Skeletal muscle cell (primary cell): ENCODE measurements at regions not wholly inside any gene's neighbourhood (a gene's known extent, or its start where the extent isn't known, plus 50 kb on each side); places are given as distances from the start of the nearest gene placed in this dataset.
A peak's percentile ranks its signal among the peaks of the same experiment; 100 is the strongest.
"Not testable (repeated sequence)": the region's sequence is repeated elsewhere in the genome, so short reads cannot be mapped to it uniquely, and the experiment has no call there.

Experiments used
- DNase-seq: peaks from one replicate; pipeline ENCODE4 v3.0.0-alpha.2; 2010; ENCODE audit warnings: low read depth
- H3K4me3 ChIP-seq: 2 replicates; pipeline ENCODE4 v1.5.1; 2011; ENCODE audit warnings: low read depth, mild to moderate bottlenecking, control low read depth, low read length, moderate library complexity

DNA sequence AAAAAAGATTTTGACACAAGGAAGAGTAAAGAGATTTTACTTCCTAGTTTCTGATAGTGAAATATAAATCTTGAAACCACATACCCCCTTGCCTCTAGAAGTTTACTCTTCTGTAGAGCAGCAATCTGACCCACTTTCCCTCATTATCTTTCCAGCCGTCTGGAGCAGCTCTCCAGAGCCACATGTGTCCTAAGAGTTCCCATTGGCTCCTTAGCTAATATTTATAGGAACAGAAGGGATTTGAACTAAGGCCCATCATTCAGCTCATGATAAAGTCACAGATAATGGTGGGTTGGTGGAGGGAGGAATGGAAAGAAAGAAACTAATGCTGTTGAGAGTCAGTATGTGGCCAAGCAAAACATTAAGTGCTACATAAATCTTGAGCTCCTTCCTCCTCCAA is 121.8 kb downstream of the INHBA start:
- DNase-seq: no peak
- no peak overlapping the region for H3K4me3 ChIP-seq

DNA sequence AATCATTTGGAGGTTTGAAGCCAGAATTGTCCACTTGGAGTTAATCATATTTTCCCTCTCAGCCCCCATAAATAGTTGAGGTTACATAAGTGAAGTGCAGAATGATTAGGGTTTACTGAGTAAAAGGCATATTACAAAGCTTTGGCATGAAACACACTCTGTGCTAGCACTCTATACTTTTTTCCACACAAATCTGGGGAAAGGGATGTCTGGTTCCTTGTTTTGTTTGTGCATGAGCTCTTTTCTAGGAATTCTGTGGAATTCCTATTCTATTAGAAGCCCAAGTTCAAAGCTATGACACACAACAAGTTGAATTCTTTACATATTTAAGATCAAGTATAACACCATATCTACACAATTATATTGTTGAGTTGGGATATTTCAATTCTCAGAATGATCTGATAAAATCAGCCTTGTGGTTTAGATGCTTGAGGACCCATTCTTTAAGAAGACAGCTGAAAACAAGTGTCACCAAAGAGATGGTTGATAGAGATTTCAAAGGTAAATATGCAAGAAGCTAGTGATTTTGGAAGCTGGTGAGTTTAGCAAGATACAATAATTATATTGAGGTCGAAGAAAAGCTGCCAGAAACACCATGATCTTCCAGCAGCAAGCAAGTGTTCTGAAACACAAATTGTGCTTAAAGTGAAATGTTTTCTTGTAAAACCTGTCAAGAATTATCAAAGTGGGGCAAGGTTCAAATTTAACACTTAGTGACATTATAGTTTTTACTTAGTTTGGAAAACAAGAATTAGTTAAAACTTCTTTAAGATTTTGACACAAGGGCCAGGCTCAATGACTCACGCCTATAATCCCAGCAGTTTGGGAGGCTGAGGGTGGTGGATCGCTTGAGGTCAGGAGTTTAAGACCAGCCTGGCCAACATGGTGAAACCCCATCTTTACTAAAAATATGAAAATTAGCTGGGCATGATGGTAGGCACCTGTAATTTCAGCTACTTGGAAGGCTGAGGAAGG is 122.6 kb downstream of the INHBA start:
- DNase-seq: peak; percentile 62
- no peak overlapping the region for H3K4me3 ChIP-seq

DNA sequence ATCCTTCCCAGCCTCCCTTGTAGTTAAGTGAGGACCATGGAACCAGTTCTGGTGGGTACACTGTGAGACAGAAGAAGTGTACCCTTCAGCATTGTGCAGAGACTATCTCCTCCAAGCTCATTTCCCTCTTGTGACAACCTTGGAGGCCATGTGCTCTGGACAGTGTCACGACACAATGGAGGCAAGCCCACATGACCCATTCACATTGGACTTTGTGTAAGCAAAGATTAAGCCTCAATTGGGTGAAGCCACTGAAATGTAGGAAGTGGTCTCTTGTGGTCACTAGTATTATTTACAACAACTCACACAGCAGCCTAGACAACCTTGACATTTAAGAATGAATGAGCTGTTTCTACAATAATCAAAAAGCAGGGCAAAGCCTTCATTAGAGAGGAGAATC is 124.2 kb downstream of the INHBA start:
- H3K4me3 ChIP-seq: no peak overlapping the region
- no peak for DNase-seq

DNA sequence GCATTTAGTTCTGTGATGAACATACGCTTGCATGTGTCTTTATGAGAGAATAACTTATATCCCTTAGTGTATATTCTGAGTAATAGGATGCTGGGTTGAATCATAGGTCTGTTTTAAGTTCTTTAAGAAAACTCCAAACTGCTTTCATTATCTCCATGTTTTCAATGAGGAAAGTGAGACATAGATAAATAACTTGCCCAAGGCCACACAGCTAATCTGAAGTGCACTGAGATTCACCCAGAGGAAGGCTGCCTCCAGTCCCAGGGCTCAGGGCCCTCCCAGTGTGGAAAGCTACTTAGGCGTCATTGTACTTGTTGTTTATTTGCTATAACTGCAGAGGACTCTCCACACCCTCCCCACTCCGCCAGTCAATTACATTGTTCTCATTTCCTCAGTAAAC is 126.7 kb downstream of the INHBA start:
- H3K4me3 ChIP-seq: no peak overlapping the region
- no peak for DNase-seq

DNA sequence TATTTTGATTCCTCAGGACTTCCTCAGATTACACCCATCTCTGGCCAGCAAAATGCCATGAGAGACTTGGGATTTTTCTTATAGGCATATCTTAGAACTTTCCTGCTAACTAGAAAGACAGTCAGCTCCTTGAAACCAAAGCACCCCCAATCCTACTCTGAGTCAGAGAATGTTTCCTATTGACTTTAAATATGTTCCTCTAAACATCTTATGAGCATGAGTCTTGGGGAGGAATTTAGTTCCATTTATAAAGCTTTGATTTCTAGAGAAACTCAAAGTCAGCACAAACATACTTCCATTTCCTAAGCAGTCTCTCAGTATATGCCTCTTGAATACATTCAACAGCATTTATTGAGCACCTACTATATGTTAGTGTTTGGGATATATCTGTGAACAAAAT is 128.5 kb downstream of the INHBA start:
- no peak for DNase-seq
- no peak overlapping the region for H3K4me3 ChIP-seq

DNA sequence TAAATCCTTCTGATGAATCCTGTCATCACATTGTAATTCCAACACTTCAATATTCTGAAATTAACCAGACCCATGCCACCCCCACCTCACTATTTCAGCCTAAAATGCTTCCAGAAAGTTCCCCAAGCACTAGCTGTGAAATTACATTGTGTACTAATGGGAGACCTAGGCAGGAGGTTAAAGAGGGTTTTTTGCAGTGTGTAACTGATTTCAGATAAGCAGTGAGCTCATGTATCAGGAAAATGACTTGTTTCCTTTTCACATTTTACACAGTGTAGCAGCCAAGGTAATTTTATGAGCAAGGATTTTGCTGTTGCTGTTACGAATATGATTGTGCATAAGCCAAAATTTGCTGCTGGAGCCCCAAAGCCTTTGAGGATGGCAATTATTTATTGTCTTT is 129.0 kb downstream of the INHBA start:
- H3K4me3 ChIP-seq: no peak overlapping the region
- no peak for DNase-seq

DNA sequence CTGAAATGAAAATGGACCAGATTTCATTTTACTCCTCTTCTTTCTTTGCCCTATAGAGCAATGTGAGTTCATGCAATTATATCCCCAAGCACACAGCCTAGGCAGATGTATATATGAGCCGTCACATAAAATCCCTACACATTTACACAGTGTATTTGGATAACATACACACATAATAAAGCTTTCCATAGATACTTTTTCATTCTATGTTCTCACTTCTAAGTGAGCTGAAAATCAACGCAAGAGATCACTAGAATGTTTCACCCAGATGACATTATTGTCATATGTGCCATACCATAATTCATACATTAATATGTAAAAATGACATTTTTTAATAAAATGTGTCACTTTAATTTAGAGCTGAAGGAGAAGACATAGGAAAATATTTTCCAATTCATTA is 129.4 kb downstream of the INHBA start:
- no peak for DNase-seq
- H3K4me3 ChIP-seq: no peak overlapping the region

DNA sequence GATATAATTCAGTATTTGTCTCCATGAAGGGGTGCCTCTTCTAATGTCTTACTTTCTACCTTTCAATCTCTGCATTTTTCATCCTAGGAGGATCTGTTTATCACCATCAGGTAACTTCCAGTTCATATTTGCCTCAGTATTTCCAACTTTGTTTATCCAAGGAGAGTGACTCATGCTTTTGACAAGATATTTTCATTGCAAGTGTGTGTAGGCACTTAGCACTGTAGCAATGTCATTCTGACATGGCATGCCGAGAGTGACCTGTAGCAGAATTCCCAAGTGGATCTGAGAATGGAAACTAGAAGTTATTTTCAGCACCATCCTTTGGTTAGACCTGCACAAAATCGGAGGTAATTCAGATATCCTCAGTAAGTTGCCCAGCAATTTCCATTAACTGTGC is 129.9 kb downstream of the INHBA start:
- H3K4me3 ChIP-seq: no peak overlapping the region
- DNase-seq: peak; percentile 14

DNA sequence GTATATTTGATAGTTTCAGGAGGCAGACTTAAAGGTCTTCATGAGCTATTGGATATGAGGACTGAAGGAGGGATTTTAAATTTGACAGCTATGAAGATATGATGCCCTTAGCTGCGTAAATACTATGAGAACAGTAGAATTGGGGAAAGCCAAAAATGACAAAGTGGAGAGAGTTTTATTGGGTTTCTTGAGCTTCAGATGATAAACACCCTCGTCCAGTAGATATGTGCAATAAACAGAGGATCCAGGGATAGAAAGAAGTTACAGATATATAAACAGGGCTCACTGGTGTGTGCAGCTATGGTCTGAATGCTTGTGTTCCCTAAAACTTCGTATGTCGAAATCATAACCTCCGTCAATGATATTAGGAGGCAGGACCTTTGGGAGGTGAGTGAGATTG is 131.3 kb downstream of the INHBA start:
- H3K4me3 ChIP-seq: no peak overlapping the region
- no peak for DNase-seq

DNA sequence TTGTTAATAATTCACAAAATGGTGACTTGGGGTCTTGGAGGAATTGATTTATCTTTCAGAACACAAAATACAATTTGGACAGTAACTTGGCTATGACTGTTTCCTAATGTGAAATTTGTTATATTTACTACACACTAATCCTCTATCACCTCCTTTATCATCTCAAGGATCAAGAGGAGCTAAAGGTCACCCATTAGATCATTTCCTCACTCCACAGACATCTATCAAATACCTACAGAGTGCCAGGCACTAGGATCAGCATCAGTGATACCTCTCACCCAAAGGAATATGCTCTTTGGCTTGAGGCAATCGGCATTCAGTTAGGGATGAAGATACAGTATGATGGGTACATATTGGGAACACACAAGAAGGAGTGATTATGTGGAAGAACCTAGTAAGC is 132.1 kb downstream of the INHBA start:
- DNase-seq: no peak
- H3K4me3 ChIP-seq: no peak overlapping the region

DNA sequence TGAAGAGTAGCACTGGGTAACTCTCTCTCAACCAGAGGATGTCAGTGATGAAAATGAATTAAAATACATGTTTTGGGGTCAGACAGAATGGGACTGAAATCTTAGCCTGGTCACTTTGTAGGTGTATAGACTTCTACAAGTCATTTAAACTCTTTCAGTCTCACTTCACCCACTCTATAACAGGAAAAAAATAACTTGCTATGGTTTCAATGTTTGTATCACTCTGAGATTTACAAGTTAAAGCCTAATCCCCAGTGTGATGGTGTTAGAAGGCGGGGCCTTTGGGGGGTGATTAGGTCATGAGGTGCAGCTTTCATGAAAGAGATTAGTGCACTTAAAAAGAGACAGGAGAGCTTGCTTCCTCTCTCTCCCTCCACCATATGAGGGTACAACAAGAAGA is 134.8 kb downstream of the INHBA start:
- H3K4me3 ChIP-seq: no peak overlapping the region
- DNase-seq: no peak

DNA sequence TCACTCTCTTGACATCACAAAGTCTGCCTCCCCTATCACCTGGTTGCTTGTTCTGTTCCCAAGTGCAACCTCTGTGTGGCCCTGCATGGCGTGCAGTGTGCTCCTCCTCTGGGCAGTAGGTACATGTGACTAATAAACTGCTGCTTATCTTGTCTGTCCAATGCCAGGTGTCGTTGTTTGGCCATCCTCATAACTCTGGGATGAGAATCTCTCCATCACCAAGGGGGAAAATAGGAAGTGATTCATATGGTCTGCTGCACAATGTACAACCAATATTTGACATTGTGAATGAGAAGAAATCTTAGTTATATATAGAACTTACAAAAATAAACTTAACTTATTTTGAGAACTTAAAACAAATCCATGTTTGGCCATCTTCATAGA is 135.2 kb downstream of the INHBA start:
- peak; percentile 12 for DNase-seq
- no peak overlapping the region for H3K4me3 ChIP-seq

DNA sequence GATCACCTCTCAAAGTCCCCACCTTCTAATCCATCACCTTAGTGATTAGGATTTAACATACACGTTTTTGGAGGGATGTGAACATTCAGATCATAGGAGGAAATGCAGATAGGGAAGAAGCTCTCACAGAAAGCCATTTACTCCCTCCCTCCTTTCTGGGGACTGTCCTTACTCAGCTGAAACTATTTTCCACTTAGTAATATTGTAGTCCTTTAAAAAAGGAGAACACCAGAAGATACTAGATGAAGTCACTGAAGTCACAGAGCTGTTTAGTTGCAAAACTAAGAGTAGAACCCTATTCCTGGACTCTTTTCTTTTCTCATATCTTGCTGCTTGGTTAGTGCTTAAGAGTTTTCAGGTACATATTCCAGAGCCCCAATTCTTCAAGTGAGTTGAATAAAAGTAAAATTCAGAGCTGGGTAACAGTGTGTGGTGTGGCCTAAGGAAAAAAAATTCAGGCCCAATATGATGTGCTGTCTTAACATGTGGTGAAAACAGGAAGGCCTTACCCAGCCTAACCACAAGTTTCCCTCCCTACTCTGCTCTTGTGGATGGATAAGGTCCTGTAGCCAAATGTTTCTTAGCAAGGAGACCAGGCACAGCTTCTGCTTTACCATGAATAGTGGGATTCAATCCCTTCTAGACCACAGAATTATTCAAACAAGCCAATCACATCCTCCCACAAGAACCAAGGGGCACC is 135.7 kb downstream of the INHBA start:
- no peak overlapping the region for H3K4me3 ChIP-seq
- DNase-seq: no peak

DNA sequence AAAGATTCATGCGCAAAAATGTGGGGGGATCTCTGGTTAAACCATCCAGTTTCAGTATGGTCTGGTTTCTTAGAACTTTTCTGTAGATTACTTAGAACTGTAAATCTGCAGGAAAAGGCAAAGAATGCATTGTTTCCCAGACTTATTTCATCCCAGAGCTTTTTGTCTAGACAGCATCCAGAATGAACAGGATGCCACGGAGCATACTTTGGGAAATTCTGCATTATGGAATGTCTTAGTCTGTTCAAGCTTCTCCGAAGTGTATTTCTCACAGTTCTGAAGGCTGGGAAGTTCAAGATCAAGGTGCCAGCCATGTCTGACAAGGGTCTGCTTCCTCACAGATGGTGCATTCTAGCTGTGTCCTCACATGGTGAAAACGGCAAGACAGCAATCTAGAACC is 136.3 kb downstream of the INHBA start:
- DNase-seq: no peak
- no peak overlapping the region for H3K4me3 ChIP-seq

DNA sequence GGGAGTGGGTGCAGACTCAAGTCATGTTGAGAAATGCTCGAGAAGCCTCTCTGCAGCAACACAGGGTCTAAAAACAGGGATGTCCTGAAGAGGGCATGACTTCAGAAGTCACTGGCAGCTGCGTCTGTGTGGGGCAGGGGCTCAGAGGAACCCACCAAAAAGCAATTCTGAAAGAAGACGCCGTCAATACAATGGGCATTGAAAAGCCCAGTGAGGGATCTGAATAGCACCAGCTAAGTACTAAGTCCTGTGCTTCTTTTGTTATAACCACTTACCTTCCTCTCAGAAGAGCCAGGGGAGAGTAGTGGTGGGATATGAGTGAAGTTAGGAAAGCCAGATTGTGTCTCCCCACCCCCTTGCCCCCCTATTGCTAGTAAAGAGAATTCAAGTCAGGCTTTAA is 137.2 kb downstream of the INHBA start:
- no peak for DNase-seq
- no peak overlapping the region for H3K4me3 ChIP-seq

DNA sequence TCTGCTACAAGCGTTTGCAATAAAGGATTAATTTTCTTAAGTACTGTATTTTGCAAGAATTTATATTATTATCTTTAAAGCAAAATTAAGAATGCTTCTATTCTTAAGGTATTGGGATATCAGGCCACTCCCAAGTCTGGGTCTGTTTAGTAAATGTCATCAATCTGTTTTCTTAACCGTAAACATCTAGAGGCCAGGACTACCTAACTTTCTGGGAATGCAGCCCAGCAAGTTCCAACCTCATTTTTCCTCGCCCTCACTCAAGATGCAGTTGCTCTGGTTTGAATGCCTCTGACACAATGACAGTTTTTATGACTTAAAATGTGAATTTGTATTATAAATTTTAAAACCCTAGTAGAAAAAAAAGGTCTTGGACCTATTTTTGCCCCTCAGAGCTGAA is 143.5 kb downstream of the INHBA start:
- no peak overlapping the region for H3K4me3 ChIP-seq
- DNase-seq: no peak

DNA sequence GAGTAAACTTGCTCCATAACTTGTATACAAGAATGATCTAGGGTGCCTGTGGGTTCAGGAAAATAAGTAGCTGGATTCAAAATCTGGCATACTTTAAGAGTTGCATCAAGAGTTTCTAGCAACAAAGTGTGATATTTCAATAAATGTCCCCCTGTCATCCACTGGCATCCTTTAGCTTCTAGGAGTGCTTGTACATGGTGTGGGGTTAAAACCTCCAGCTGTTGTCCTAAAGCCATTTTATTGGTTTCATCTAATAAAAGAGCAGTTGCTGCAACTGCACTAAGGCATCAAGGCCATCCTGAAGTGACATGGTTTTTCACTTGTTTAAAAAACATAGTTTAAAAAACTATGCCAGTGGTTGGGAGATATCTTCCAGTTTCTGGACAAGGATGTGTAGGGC is 148.4 kb downstream of the INHBA start:
- DNase-seq: no peak
- no peak overlapping the region for H3K4me3 ChIP-seq

DNA sequence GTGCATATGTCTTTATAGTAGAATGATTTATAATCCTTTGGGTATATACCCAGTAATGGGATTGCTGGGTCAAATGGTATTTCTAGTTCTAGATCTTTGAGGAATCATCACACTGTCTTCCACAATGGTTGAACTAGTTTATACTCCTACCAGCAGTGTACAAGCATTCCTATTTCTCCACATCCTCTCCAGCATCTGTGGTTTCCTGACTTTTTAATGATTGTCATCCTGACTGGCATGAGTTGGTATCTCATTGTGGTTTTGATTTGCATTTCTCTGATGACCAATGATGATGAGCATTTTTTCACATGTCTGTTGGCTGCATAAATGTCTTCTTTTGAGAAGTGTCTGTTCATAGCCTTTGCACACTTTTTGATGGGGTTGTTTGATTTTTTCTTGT is 152.8 kb downstream of the INHBA start:
- DNase-seq, H3K4me3 ChIP-seq: not testable (repeated sequence)

DNA sequence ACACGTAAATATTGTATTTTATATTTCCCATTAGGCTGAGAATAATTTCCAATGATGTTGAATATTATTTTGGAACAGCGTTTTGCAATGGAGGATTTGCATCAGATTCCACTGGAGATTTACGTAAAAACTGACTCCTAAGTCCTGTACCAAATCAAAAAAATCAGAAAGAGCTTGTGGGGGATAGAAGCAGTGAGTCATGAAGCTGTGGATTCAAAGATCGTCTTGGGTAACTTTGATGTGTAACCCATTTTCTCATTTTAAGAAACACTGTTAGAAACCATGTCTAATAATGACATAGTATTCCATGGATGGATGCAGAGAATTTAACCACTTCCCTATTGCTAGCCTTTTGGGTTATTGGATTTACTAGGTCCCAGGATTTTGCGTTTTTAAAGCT is 158.6 kb downstream of the INHBA start:
- no peak overlapping the region for H3K4me3 ChIP-seq
- peak; percentile 24 for DNase-seq

DNA sequence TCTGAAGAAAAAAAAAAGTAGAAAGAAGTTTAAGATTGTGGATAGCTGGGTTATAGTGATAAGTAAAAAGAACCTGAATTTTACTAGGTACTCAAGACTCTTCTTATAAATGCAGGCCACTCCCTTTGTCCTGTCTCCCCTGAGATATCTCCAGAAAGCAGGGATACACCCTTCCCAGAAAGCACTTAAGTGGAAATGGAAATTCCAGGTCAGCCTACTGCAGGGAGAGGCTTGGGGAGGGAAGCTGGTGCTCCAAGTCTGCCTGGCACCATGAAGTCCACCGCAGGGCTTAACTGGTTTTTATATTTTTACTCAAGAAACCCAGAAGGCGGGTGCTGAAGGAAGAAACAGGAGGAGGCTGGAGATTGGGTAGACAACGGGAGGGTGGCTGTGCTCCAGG is 162.3 kb downstream of the INHBA start:
- H3K4me3 ChIP-seq: no peak overlapping the region
- no peak for DNase-seq
